Breast epithelium (tissue), 4 donors: ENCODE measurements at regions not wholly inside any gene's neighbourhood (a gene's known extent, or its start where the extent isn't known, plus 50 kb on each side); places are given as distances from the start of the nearest gene placed in this dataset.
"Not testable (repeated sequence)": the region's sequence is repeated elsewhere in the genome, so short reads cannot be mapped to it uniquely, and the experiment has no call there.

Source experiments
- DNase-seq, 2 donors: peaks; one replicate each; pipeline ENCODE4 v3.0.0-alpha.2; 2019; ENCODE audit warnings: low spot score in 2 of 2
- H3K27ac ChIP-seq, 2 donors: fragments of 200-600 bp; sonication (generic) in 1 of 2; one replicate each; pipeline ENCODE4 v1.5.1; 2016 to 2019; ENCODE audit warnings: mild to moderate bottlenecking in 1 of 2
- H3K27me3 ChIP-seq, 2 donors: fragments of 200-600 bp; sonication (generic) in 1 of 2; one replicate each; pipeline versions ENCODE4 v1.5.1 to v1.6.0; 2017 to 2019; ENCODE audit warnings: control low read depth in 1 of 2, mild to moderate bottlenecking in 1 of 2
- H3K36me3 ChIP-seq: fragments of 200-600 bp; one replicate; pipeline ENCODE4 v1.5.1; 2019
- H3K4me1 ChIP-seq, 2 donors: fragments of 200-600 bp; sonication (generic); one replicate each; pipeline ENCODE4 v1.5.1; 2016 to 2019; ENCODE audit warnings: control low read depth in 1 of 2
- H3K4me3 ChIP-seq, 3 donors: fragments of 200-600 bp; sonication (generic); 1 replicate in 2 of 3; 2 replicates in 1 of 3; pipeline ENCODE4 v1.5.1; 2016 to 2019; ENCODE audit warnings: mild to moderate bottlenecking in 3 of 3, moderate library complexity in 2 of 3
- H3K9me3 ChIP-seq, 2 donors: fragments of 200-600 bp; sonication (generic) in 1 of 2; one replicate each; pipeline ENCODE4 v1.5.1; 2016 to 2019; ENCODE audit warnings: control low read depth in 1 of 2
- POLR2A ChIP-seq: fragments of 450-650 bp; IDR thresholded peaks from one replicate; pipeline ENCODE4 v1.6.1; 2016; ENCODE audit warnings: antibody characterized with exemption, mild to moderate bottlenecking, moderate library complexity
- POLR2AphosphoS5 ChIP-seq, 3 donors: sonication (generic); formaldehyde crosslinking; IDR thresholded peaks; one replicate each; pipeline ENCODE4 v1.6.1; 2017; ENCODE audit warnings: antibody characterized with exemption in 3 of 3
- intact Hi-C: fragments of 100-400 bp; cut with DNase I; formaldehyde crosslinking; loops from one replicate; pipeline ENCODE4 v1.15.1; 2023; ENCODE audit warnings: low total_unique reads
- TF ChIP-seq, protein P1 (sequence below), 3 donors: fragments of 450-650 bp; IDR thresholded peaks; one replicate each; pipeline ENCODE4 v1.5.1; 2016 to 2017; ENCODE audit warnings: antibody characterized with exemption in 3 of 3, mild to moderate bottlenecking in 3 of 3, moderate library complexity in 3 of 3

GRCh38 chr6:9236443-9236842 lies 801.1 kb upstream of the SLC35B3 start:
- no peaks in the 10 kb centered on the region for H3K4me1 ChIP-seq
- TF ChIP-seq POLR2AphosphoS5 (IDR thresholded peaks at IDR 0.05) (no peak), POLR2A (no peak)
- TF ChIP-seq, protein P1, sequence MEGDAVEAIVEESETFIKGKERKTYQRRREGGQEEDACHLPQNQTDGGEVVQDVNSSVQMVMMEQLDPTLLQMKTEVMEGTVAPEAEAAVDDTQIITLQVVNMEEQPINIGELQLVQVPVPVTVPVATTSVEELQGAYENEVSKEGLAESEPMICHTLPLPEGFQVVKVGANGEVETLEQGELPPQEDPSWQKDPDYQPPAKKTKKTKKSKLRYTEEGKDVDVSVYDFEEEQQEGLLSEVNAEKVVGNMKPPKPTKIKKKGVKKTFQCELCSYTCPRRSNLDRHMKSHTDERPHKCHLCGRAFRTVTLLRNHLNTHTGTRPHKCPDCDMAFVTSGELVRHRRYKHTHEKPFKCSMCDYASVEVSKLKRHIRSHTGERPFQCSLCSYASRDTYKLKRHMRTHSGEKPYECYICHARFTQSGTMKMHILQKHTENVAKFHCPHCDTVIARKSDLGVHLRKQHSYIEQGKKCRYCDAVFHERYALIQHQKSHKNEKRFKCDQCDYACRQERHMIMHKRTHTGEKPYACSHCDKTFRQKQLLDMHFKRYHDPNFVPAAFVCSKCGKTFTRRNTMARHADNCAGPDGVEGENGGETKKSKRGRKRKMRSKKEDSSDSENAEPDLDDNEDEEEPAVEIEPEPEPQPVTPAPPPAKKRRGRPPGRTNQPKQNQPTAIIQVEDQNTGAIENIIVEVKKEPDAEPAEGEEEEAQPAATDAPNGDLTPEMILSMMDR (IDR thresholded peaks at IDR 0.05) = no peak
- no peak for DNase-seq
- no peaks in the 10 kb centered on the region for H3K36me3 ChIP-seq
- no peaks in the 10 kb centered on the region for H3K9me3 ChIP-seq
- intact Hi-C loops = no loop called here
- no peaks in the 10 kb centered on the region for H3K27me3 ChIP-seq
- no peak overlapping the region for H3K4me3 ChIP-seq
- H3K27ac ChIP-seq = no peak overlapping the region

GRCh38 chr6:9233686-9234085 lies 798.3 kb upstream of the SLC35B3 start:
- no peak for DNase-seq
- H3K9me3 ChIP-seq = no peaks in the 10 kb centered on the region
- no peaks in the 10 kb centered on the region for H3K27me3 ChIP-seq
- no peak for TF ChIP-seq POLR2AphosphoS5 (IDR thresholded peaks at IDR 0.05)
- no peak for TF ChIP-seq POLR2A
- intact Hi-C loops = no loop called here
- H3K4me1 ChIP-seq = no peaks in the 10 kb centered on the region
- H3K4me3 ChIP-seq = no peak overlapping the region
- no peak overlapping the region for H3K27ac ChIP-seq
- no peaks in the 10 kb centered on the region for H3K36me3 ChIP-seq

GRCh38 chr6:9233226-9233625 lies 797.9 kb upstream of the SLC35B3 start:
- no peak overlapping the region for H3K4me3 ChIP-seq
- no peak for DNase-seq
- no peak for TF ChIP-seq POLR2AphosphoS5 (IDR thresholded peaks at IDR 0.05)
- H3K9me3 ChIP-seq = no peaks in the 10 kb centered on the region
- H3K27ac ChIP-seq = no peak overlapping the region
- intact Hi-C loops = no loop called here
- no peaks in the 10 kb centered on the region for H3K27me3 ChIP-seq
- no peaks in the 10 kb centered on the region for H3K36me3 ChIP-seq
- no peaks in the 10 kb centered on the region for H3K4me1 ChIP-seq

GRCh38 chr6:9225441-9225871 lies 790.1 kb upstream of the SLC35B3 start:
- H3K9me3 ChIP-seq = no peaks in the 10 kb centered on the region
- H3K27ac ChIP-seq = no peak overlapping the region
- no peaks in the 10 kb centered on the region for H3K36me3 ChIP-seq
- H3K4me3 ChIP-seq = no peak overlapping the region
- H3K4me1 ChIP-seq = no peaks in the 10 kb centered on the region
- DNase-seq = peak in 1 of 2 donors; percentile 23
- intact Hi-C loops = no loop called here
- TF ChIP-seq POLR2A (no peak), POLR2AphosphoS5 (IDR thresholded peaks at IDR 0.05) (no peak)
- H3K27me3 ChIP-seq = no peaks in the 10 kb centered on the region

GRCh38 chr6:9224539-9224938 lies 789.2 kb upstream of the SLC35B3 start:
- no peaks in the 10 kb centered on the region for H3K9me3 ChIP-seq
- H3K36me3 ChIP-seq = no peaks in the 10 kb centered on the region
- no peak for DNase-seq
- H3K4me1 ChIP-seq = no peaks in the 10 kb centered on the region
- H3K4me3 ChIP-seq = no peak overlapping the region
- intact Hi-C loops = no loop called here
- no peaks in the 10 kb centered on the region for H3K27me3 ChIP-seq
- TF ChIP-seq, protein P1 (IDR thresholded peaks at IDR 0.05) = no peak
- TF ChIP-seq POLR2A = no peak
- TF ChIP-seq POLR2AphosphoS5 (IDR thresholded peaks at IDR 0.05) = no peak
- H3K27ac ChIP-seq = no peak overlapping the region

- intact Hi-C loops, H3K27ac ChIP-seq, H3K4me1 ChIP-seq, H3K9me3 ChIP-seq, H3K4me3 ChIP-seq, DNase-seq, H3K27me3 ChIP-seq, H3K36me3 ChIP-seq: not testable (repeated sequence)
Observed at GRCh38 chr6:9213717-9214116, 778.4 kb upstream of the SLC35B3 start.

DNA sequence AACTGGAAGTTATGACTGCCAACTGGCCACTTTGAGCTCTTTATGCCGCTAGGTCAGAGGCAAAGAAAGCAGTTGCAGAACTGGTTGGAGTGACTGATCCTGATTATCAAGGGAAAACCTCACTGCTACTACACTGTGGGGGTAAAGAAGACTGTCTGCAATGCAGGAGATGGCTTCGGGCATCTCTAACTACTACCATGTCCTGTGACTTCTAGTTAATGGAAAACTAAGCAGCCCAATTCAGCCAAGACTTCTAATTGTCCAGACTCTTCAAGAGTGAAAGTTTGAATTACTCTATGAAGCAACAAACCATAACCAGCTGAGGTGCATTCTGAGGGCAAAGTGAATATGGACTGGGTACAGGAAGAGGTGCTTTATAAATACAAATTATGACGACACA lies 773.6 kb upstream of the SLC35B3 start:
- no peaks in the 10 kb centered on the region for H3K9me3 ChIP-seq
- TF ChIP-seq POLR2A (no peak), POLR2AphosphoS5 (IDR thresholded peaks at IDR 0.05) (no peak)
- TF ChIP-seq, protein P1 (IDR thresholded peaks at IDR 0.05) = no peak
- H3K36me3 ChIP-seq = no peaks in the 10 kb centered on the region
- peak overlapping the region in 1 of 2 donors; percentile 12 for H3K27ac ChIP-seq
- DNase-seq = no peak
- H3K4me1 ChIP-seq = no peaks in the 10 kb centered on the region
- intact Hi-C loops = loop anchor here (10.0 kb wide), 1 partner anchor 1444 kb away; no protein-coding TSS in a partner anchor
- no peak overlapping the region for H3K4me3 ChIP-seq
- no peaks in the 10 kb centered on the region for H3K27me3 ChIP-seq
